NCI-H2081 treated with DMSO at 0.1 percent for 48 hours (cell line): ENCODE measurements at regions not wholly inside any gene's neighbourhood (a gene's known extent, or its start where the extent isn't known, plus 50 kb on each side); places are given as distances from the start of the nearest gene placed in this dataset.

Source experiments
- DNase-seq: peaks from one replicate; lab custom pipeline; 2025; lab: John Stamatoyannopoulos, UW

DNA sequence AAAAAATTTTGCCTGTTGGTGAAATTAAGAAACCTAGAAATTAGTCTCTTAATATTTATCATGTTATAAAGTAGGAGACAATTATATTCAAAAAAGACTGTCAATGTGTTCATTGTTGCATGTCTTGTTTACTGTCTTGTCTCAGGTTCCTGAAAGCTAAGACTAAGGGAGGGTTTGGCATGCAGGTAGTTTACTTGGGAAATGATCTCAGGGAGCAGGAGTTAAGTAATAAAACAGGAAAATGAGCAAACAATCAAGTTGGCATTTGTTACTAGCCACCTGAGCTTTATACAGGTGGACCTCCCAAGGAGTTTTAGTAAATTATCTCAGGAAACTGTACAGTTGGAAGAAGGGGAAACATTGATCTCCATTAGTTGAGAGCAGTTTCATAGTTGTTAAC, 188.0 kb upstream of the MDGA2 start:
- DNase-seq, result no peak

DNA sequence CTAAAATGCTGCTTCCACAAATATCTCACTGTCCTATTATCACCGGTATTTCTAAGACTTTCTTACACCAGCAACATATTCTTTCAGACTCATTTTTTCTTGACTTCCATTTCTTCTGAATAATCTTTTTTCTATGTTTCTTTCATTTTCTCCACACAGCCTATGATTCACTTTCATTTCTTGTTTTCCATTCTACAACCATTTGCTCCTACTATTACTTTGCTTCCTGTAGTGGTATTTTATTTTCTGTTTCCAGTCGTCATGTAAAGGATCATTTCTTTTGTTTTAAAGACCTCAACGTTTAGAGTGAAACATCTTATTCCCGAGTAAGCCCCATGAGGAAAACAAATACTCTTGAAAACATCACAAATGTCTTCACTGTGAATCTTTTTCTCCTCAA, 182.2 kb upstream of the MDGA2 start:
- no peak for DNase-seq

DNA sequence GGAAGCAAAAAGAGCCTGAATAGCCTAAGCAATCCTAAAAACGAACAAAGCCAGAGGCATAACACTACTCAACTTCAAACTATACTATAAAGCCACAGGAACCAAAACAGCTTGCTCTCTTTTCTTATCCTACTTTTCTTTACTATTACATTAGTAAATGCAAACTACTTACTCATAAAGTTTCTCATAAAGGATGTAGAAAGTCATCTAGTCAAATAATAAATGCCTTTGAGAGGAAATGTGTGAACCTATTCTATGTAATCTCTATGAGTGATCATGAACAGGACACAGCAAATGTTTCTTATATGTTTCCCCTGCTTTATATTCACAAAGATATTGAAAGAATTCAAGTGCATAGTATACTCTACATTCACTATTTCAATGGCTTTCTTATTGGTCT, 176.9 kb upstream of the MDGA2 start:
- no peak for DNase-seq

DNA sequence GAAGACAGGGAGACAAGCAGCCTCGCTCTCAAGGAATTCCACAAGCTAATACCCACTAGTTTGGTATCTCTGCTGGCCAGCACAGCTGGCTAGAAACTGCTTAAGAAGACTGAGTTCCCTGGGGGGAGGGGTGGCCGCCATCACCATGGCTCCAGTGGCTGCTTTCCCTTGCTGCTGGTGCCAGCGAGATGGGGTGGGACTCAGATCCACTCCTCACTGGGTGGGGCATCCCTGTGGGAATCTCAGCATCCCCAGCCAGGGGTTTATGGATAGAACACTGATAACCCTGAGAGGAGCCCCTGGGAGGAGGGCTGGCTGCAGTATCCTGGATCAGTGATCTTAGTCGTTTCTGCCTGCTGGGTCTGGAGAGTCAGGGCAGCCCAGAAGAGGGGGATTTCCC, 170.6 kb upstream of the MDGA2 start:
- DNase-seq, result no peak

DNA sequence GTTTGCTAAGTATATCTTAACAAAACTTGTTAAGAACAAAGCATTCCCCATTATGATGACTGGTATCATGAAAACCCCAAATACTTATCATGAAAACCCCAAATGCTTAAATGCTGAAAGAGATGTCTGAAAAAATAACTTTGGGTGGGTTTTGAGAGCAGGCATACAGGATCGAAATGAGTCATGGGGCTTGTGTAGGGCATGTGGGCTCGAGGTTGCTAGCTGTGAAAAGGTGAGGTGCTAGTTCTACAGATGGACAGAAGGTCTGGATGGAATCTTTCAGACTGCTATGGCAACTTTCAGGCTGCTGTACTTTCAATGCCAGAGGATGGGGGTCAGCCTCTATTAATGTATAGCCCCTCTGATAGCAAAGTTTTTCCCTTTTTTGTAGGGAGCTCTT, 167.8 kb upstream of the MDGA2 start:
- no peak for DNase-seq

DNA sequence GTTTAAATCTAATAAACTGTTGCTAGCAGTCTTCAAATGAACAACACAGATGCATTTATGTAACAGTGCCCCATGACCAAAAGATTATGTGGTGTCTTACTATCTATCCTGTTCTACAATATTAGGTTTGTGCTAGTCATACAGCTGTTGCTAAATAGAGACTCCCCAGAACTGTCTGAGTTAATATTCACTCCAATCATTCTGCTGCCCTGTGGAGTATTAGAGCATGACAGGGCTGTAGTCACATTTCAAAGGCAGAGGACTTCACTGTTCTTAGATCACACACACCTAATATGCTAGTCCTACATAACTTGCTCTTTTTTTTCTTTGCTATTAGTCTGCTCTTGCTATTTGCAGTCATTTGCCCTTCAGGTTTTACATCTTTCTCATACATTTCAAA, 157.6 kb upstream of the MDGA2 start:
- DNase-seq, result no peak

DNA sequence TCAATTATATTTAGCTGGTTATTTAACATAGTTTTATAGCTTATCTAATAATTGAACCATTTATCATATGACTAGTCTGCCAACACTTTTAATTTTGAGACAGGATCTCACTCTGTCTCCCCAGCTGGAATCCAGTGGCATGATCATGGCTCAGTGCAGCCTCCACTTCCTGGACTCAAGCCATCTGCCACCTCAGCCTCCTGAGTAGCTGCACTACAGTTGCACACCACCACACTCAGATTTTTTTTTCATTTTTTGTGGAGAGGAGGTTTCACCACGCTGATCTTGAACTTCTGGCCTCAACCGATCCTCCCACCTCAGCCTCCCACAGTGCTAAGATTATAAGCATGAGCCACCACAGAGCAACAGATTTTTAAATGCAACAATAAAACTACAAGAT, 151.4 kb upstream of the MDGA2 start:
- DNase-seq, result no peak

DNA sequence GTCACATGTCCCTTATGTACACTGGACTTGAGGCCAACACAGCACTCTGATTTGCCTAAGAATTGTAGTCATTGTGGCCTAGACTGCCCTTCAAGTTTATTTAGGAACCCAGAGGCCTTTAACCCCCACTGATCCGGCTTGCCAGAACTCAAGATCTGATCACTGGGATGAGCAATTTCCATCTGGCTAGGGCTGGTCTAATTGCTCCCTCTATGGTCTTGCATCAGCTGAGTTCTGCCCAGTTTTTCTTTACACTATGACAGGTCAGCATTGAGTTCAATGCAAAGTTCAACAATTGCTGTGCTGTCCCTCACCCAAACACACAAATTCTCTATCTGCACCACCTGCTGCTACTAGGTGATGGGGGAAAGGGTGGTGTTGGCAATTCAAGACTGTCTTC, 146.9 kb upstream of the MDGA2 start:
- no peak for DNase-seq

DNA sequence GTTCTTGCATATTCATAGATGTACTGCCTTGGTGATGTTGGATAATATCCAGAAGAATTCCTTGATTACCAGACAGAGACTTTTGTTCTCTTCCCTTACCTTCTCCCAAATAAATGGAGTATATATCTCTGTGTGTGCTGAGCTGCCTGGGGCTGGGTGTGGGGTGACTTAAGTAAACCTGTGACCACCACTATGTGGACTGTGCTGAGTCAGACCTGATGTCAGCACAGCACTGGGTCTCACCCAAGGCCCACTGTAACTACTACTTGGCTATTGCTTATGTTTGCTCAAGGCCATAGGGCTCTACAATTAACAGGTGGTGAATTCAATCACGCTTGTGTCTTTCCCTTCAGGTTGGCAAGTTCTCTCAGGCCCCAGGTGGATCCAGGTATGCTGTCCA, 145.7 kb upstream of the MDGA2 start:
- no peak for DNase-seq

DNA sequence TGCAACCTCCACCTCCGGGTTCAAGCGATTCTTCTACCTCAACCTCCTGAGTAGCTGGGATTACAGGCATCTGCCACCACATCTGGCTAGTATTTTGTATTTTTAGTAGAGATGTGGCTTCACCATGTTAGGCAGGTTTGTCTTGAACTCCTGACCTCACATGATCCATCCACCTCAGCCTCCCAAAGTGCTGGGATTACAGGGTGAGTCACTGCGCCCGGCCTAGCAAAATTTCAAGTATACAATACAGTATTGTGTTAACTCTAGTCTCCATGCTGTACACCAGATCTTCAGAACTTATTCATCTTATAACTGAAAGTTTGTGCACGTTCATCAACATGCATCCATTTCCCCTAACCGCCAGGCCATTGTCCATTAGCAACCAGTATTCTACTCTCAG, 115.1 kb upstream of the MDGA2 start:
- DNase-seq, result no peak

DNA sequence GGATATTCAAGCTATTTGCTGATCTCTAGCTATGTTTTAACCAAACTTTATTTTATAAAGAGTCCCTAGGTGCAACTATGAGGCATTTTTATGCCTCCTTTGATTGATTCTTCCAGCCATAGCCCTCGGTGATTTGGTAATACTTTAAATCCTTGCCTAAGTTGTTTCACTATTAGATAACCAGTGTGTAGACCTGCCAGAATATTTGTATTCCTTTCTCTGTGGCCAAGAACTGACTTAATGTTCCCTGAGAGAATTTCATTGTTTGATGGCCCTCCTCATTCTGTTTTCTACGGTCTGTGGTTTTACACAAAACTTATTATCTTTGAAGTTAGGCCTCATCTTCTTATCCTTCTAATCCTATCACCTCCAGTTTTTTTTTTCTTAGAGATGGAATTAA, 109.7 kb upstream of the MDGA2 start:
- no peak for DNase-seq

DNA sequence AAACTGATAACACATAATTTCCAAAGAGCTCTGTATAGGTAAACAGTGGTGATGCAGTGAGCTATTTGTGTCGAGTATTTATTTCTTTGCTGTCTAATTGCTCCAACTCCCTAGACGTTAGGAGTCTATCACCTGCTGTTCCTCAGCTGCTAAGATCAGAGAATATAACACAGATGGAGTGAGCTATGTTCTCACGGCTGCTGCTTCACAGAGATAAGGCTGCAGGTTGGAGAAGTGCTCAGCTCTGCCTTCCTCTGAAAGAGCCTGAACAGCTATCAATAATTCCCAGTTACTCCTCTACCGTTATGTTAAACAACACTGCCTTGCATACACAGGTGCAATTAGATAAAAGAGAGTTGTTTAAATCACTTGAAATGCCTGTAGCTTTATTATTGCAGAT, 103.2 kb upstream of the MDGA2 start:
- peak; percentile 25 for DNase-seq

DNA sequence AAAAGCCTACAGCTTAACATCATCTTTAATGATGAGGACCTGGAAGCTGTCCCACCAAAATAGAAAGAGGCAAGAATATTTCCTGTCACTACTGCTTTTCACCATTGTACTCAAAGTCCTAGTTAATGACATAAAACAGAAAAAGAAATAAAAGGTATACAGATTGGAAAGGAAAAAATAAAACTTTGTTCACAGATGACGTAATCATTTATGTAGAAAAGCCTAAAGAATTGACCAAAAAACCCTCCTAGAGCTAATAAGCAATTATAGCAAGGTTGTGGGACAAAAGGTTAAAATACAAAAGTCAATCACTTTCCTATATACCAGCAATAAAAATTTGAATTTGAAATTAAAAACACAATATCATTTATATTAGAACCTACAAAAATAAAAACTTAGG, 97.2 kb upstream of the MDGA2 start:
- no peak for DNase-seq

DNA sequence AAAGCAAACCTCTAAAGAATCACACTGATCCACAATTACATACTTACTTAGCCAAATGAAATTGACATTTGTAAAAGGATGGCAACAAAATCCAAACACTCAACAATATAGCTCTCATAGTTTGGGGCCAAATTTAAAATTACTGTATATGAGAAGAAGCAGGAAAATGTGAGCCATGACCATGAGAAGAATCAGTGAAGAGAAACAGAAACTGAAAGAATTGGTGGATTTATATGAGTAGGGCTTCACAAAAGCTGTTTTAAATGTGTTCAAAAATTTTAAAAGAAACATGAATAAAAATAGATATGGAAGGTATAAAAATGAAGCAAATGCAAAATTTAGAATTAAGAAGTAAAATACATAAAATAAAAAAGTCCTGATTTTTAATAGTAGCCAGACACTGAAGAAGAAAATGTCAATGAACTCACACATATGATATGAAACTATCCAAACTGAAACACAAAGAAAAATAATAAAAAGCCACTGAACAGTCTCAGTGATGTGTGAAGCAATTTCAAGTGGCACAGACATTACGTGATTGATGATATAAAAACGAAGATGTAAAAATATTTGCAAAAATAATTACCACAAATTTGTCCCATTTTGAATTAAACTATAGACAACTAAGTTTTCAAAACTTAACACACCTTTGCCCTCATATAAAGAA, 87.9 kb upstream of the MDGA2 start:
- no peak for DNase-seq

DNA sequence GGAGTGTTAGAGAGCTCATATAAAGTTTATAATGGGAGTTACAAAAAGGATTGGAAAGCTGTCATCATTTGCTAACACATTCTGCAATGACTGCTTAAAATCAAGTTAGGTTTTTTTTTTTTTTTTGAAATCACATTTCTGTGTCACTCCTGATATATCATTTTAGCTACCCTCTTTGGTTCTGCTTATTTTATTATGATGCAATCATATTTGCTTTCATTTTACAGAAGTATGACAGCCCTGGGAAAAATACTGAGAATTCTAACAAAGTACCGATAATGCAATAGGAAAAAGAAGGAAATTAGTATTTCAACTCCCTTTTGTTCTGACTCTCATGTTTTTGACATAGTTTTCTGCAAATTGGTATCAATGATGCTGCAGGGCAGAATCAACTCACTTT, 71.6 kb upstream of the MDGA2 start:
- no peak for DNase-seq

DNA sequence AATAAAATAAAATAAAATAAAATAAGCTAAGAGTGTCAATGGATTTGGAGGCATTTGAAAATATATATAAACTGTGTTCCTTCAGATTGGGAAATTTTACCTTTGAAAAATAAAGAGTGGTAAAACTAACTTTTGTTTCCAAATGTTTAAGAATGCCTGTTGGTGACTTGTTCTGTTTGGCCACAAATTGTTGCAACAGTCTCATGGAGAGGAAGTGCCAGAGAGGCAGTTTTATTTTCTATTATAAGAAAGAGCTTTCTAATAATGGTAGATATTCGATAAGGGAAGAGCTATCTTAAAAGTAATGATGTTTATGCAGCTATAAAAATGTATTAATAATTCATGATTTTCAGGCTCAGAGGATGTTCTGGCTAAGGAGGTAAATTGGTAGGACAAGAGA, 68.8 kb upstream of the MDGA2 start:
- no peak for DNase-seq

DNA sequence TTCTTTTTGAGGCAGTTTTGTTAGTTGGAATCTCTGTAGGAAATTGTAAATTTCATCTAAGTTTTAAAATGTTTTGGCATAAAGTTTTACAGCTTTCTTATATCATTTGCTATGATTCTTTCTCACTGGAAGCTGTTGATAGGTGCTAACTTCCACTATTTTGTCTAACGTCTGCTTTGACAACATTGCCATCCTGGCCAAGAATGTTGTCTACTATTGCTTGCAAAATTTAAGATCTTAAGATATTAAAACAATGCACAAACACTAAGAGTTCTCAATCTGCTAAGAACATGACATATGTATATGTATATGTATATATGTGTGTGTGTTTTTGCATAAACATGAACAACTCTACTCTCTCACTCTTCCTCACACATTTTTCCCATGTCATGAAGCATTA, 64.1 kb upstream of the MDGA2 start:
- DNase-seq, result no peak

DNA sequence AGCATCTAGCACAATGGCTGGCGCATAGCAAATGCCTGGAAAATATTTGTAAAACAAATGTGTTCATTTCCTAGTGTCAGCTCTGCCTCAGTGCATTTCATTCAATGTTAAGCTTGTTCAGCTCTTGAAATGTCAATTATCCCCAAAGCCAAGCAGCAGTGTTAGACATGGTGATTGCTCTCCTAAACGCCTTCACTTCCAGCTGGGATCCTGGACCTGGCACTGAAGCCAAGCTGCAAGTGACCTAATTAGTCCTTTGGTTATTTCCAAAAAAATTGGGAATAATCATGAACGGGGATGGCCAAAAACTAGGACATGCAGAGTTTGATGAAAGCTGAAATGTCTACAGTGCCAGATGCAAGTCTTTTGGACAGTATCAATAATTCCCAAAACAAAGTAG, 54.9 kb upstream of the MDGA2 start:
- DNase-seq, result no peak
